Left renal cortex interstitium (tissue), 4 donors: ENCODE measurements at regions not wholly inside any gene's neighbourhood (a gene's known extent, or its start where the extent isn't known, plus 50 kb on each side); places are given as distances from the start of the nearest gene placed in this dataset.
"Not testable (repeated sequence)": the region's sequence is repeated elsewhere in the genome, so short reads cannot be mapped to it uniquely, and the experiment has no call there.

Source experiments
- DNase-seq, 4 donors: peaks; one replicate each; pipeline ENCODE4 v3.0.0-alpha.2; 2013; ENCODE audit warnings: low read depth in 4 of 4, low spot score in 2 of 4, missing footprints in 1 of 4

GRCh38 chr1:96596226-96596922, 125.2 kb upstream of the PTBP2 start:
- no peak for DNase-seq

GRCh38 chr1:96597218-96597617, 124.4 kb upstream of the PTBP2 start:
- no peak for DNase-seq

DNA sequence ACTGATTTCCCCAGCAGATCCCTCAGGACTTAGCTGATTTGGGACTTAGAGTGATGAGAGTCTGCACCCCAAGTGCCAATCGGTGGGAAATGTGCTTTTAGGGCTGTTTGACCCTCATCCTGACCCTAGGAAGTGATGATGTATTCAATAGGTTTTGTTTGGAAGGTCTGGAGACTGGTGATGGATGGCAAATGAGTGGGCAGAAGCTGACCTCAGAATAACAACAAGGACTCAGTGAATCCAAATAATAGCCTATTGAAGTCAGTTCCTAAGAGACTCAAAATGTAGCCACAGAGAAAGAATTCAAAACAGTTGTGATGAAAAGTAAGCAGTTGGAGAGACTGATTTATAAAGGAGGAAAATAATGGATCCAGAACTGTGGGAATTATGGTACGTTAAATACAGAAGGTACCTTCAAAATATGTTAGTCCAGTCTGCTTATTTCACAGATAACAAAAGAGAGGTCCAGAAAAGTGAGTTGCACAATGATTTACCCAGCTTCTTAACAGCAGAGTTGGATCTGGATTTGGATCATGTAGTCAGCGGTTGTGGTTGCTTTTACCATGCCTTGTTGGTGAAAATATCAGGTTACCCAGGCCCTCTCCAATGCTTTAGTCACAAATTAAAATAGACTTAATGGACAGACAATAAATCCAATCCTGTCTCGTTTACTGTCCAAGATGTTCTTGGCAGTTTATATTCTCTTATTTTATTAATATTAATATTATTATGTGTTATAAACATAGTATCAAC, 123.0 kb upstream of the PTBP2 start:
- DNase-seq, result no peak

GRCh38 chr1:96604620-96605019, 117.0 kb upstream of the PTBP2 start:
- DNase-seq, result not testable (repeated sequence)

GRCh38 chr1:96617375-96617774, 104.2 kb upstream of the PTBP2 start:
- DNase-seq, result not testable (repeated sequence)

- DNase-seq, result no peak
Observed at GRCh38 chr1:96632045-96632664, 89.4 kb upstream of the PTBP2 start.

GRCh38 chr1:96633695-96634094, 87.9 kb upstream of the PTBP2 start:
- DNase-seq, result no peak

DNA sequence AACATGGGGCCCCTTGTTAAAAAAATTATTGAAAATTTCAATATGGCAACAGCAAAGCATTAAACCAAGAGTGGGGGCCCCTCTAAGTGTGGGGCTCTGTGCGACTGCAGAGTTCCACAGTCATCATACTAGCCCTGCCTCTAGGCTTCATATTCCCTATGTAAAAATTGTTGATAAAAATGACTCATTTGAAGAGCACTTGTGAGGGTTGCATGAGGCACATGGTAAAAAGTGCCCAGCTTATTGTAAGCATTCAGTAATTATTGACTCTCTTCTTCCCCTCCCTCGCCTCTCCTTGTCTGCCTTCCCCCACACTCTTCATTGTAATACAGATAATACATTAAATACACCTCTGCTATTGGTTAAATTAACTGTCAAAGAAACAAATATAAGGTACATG, 86.7 kb upstream of the PTBP2 start:
- no peak for DNase-seq

DNA sequence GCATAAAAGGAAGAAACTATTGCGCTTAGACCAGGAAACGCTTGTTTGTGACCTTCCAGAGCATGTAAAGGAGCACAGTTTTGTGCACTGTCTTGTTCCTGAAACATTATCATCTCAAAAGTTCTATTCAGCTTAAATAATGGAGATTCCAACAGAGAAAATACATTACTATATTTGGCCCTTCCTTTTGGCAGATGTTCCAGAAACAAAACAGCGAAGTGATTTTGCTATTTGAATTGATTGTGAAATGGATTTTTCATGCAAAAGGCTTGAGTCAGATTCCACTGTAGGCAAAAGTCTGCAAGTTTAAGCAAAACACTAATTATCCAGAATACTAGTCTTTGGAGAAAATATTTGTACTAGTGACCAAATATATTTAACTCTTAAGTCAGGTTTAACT, 80.3 kb upstream of the PTBP2 start:
- no peak for DNase-seq

DNA sequence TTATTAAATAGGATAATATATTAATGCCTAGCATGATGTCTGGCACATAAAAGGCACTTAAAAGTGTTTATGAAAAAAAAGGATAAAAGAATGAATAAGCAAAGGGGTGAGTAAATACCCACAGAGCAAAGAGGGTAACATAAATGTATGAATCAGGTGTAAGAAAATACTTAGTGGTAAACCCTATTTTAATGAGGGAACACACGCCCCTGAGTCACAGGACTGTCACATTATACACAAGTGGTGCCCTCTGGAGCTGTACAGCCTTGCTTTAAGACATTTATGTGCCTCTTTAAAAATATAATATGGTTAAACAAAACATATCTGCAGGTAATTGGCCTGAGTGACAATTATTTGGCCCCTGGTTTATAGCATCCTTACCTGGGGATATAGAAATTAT, 78.1 kb upstream of the PTBP2 start:
- no peak for DNase-seq

- no peak for DNase-seq
Observed at GRCh38 chr1:96649301-96649700, 72.3 kb upstream of the PTBP2 start.

DNA sequence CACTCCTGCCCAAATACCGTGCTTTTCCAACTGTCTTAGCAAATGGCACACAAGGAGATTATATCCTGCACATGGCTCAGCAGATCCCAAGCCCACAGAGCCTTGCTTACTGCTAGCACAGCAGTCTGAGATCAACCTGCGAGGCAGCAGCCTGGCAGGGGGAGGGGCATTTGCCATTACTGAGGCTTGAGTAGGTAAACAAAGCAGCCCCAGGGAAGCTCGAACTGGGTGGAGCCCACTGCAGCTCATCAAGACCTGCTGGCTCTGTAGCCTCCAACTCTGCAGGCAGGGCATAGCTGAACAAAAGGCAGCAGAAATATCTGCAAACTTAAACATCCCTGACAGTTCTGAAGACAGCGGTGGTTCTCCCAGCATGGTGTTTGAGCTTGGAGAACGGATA, 70.1 kb upstream of the PTBP2 start:
- DNase-seq, result no peak

DNA sequence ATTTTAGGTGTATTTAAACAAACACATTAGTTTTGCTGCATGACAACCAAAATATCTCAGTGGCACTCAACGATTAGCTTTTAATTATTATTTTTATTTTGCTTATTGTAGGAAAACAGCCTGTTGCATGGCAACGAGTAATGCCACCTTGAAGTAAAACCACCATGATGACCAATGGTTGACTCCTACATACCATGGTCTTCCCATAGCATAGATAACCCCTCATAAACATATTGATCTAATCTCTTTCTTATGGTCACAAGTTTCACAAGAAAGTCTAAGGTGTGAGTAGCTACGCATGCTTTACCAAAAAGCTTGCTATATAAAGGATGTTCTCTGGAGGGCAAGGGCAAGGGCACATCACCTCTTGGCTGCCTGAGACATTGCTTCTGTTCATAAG, 61.5 kb upstream of the PTBP2 start:
- no peak for DNase-seq

DNA sequence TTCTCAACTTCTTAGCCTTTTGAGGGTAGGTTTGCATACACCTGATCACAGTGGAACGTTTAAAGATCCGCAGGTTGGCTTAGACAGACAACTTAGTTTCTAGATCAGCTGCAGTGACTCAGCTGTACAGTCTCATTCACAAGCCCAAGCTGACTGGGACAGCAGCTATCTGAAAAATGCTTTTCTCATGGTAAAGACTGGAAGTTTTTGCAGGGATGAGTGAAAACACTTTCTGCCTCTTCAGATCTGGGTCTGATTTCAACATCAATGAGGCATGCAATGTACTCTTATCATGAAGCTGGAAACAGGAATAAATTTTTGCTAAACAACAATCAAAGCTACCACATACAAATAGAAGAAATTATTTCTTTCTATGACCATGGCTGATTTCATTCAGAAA, 61.1 kb upstream of the PTBP2 start:
- no peak for DNase-seq
